GM19438 (cell line): ENCODE measurements at regions not wholly inside any gene's neighbourhood (a gene's known extent, or its start where the extent isn't known, plus 50 kb on each side); places are given as distances from the start of the nearest gene placed in this dataset.

Experiments used
- ATAC-seq: cut with Tn5 transposase; IDR thresholded peaks from one replicate; pipeline ENCODE4 v1.9.1; 2021; ENCODE audit warnings: low read depth; ENCODE audit not compliant: unreplicated experiment

DNA sequence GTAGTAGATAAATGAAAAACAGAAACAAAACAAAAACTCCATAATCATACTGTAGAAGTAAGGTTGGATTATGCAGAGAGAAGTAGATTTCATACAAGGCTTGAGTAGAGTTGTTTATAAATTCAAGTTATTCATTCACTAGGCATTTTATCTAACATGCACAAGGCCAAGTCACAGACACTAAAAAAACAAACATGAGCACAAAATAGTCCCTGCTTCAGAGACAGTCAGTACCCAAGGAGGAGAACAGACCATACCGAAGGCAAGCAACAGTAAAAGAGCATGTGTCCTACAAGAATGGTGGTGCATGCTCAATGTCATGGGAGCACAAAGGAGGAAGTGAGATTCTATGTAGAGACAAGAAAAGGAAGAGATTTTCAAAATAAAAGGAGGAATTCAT, 796.5 kb upstream of the LRRC4C start:
- ATAC-seq = no peak

DNA sequence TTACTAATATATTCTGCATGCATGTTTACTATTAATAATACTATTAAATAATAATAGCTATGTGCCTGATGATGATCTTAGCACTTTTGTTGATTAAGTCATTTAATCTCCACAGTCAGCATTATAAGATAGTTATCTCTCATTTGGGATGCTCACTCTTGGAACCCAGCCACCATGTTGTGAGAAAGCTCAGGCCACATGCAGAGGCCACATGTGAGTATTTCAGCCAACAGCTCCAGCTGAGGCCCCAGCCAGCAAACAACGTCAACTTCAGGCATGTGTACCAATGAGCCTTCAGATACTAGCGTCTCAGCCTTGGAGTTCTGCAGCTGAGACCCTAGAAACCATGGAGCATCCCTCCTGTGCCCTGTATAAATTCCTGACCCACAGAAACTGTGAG, 798.1 kb upstream of the LRRC4C start:
- no peak for ATAC-seq

DNA sequence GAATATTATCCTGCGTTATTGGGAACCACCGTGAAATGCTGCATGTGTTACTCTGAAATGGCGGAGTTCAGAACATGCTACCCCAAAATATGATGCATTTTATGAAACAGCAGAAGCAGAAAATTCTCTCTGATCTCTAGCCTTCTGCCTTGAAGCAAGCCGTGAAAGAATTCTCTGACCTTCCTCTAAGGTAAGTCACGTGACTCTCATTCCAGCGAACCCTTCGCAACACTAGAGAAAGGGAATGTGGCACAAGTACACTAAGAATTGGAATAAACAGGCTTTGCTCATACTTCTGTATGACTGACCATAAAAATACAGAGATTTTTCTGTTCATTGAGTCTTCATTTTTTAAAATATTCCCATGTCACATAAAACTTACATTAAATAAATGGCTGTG, 805.6 kb upstream of the LRRC4C start:
- ATAC-seq = no peak

DNA sequence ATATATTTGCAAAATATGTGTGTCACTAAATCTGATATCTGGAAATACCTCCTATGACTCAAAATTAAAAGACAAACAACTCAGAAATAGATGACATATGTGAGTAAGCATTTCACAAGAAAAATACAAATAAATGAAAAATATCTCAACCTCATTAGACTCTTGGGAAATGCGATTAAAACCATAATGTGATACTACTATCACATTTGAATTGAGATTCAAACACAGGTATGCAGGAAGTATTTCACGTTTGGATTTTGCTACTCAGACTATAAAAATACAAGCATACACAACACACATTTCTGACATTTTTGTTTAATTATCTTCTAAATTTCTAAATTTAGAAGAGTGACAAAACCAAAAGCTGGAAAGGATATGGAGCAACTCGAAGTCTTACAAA, 811.9 kb upstream of the LRRC4C start:
- ATAC-seq = no peak

DNA sequence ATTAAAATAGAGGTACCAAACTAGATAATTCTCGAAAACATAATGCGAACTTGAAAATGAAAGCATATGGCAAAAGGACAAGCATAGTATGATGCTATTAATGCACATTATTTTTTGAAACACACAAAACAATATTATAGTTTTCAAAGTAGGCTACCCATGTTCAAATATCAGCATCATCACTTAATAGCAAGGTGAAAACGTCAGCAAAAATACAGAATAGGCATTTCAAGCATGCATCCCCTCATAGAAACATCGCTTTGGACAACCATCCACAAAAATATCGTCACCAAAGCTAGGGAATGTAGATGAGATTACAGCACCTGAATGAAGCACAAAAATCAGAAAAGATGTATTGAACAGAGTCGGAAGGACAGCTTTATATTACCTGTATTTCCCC, 814.5 kb upstream of the LRRC4C start:
- ATAC-seq = no peak

DNA sequence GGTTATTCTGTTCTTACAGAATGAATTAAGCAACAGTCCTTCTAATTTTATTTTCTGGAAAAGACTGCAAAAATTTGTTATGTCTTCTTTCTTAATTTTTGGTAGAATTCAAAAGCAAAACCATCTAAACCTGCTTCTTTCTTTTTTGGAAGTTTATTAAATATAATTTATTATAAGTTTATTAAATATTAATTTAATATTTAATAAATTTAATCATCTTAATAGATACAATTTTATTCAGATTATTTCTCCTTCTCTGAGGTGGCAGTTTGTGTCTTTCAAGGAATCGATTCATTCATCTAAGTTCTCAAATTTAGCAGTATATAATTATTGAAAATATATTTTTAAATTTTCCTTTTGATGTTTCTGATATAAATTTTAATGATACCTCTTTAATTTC, 837.5 kb upstream of the LRRC4C start:
- ATAC-seq = no peak

DNA sequence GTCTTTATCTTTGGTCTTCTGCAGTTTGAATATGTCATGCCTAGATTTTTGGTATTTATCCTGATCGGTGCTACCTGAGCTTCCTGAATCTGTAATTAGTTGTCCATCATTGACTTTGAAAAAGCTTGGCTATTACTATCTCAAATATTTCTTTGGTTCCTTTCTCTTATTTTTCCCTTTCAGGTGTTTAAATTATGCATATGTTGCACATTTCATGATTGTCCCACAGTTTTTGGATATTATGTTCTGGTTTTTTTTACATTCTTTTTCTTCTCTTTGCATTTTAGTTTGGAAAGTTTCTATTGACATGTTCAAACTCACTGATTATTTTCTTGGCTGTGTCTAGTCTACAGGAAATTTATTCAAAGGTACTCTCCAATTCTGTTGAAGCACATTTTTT, 840.3 kb upstream of the LRRC4C start:
- no peak for ATAC-seq

DNA sequence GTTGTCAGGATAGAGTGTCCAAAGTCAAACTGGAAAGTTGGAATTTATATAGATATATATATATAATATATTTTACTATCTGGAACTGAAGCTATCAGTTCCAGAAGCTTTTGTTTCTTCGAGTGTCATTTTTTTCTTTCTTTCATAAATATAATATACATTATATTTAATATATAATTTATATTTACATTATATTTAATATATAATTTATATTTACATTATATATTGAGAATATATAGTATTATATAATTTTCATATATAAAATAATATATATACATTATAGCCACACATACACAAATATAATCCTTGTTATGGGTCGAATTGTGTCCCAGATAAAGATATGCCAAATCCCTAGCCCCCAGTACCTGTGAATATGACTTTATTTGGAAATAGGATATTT, 842.3 kb upstream of the LRRC4C start:
- ATAC-seq = no peak

DNA sequence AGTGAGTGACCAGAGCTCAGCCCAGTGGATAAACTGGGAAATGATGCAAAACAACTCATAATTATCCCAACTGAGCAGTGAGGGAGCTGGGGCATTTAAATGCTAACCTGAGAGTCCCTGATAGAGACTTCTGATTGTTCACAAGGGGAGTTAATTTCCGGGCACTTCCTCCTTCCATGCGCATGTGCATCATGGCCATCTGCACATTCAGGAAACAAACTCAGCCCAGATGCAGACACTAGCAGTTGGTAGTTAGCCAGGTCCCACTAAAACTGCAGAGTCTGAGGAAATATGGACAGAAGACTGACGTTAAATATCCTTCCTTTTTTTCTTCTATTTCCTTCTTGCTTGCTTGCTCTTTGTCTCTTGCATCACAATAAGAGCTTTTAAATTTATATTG, 852.1 kb upstream of the LRRC4C start:
- ATAC-seq = no peak

DNA sequence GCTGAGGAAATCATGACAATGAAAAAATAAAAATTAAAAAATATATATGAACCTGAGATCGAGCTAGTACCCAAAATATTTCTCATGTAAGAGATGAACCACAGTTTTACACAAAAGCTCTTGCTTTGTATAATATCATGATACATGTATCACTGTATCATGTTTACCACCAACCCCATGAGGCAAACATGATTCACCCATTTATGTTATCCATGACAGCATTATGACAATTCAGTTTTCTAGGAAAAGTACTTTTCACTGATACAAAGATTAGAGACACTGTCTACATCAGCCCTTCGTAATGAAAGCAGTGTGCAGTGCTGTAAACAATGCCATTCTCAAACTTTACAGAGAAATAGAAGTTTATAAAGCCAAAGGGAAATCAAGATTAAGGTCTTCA, 852.5 kb upstream of the LRRC4C start:
- ATAC-seq = no peak

DNA sequence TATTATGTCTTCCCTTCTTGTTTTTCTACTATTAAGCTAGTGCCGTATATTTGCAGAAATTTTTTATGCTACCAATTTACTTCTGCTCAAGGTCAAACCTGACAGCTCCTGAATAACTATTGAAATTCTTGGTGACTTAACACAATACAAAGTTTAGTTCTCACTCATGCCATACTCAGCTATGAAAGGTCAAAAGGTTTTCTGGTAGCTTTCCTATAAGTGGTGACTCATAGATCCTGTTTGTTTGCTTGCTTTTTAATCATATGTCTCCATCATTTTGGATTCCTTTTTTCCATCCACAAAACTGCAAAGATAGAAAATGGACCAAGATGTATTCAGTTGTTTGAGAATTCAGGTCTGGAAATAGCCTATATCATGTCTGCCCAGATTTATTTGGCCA, 855.8 kb upstream of the LRRC4C start:
- ATAC-seq = no peak

DNA sequence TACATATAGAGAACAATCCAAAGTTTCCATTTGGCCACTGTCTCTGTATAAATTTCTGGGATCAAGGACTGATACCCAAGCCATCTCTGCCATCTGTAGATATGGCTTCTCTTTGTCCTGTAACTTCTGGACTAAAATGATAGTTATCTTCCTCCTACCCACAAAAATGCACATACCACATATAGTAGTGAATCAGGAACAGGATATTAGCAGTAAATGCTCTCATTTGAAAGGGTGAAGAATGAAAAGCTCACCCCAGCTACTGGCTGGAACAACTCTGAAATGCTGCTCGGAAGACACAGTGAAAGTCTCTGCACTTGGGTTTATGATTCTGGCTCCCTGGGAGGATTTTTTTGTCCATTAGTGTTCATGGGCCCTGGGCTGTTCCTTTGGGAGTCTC, 856.4 kb upstream of the LRRC4C start:
- no peak for ATAC-seq

DNA sequence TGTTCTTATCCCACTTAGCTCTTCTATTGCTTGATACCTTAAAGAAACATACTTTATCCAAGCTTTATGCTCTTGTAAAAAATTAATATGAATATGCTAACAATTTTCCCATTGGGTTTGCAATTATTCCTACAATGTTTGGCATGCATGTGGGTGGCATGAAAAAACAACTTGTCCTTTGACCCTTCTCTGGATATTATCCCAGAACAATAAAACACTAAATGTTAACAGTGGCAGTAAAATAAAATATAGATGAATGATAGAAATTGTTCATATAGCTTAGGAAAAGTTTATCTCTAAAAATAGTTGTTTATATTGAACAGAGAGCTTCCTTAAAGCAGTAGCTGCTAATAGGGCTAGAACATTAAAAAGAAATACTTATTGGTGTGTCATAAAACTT, 860.5 kb upstream of the LRRC4C start:
- no peak for ATAC-seq

DNA sequence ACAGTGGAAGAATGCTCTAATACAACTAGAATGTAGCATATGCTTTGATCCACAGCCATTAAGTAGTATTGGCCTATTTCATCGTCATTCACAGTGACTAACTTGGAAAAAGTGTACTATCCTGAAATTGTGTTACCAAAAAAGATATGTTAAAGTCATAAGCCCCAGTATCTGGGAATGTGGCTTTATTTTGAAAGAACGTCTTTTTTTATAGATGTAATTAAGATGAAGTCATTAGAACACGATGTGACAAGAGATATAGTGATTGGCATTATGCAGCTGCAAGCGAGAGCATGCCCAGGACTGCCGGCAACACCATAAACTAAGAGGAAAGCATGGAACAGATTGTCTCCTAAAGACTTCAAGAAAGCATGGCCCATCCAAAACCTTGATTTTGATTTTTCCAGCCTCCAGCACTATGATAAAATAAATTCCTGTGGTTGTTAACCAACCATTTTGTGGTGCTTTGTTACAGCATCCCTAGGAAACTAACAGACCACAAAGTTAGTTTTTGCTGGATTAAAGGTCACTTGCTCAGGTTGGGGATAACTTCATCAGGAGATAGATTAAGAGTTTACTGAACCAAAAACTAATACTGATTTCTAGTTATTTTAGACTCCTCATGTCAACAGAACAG, 870.6 kb upstream of the LRRC4C start:
- ATAC-seq = no peak

DNA sequence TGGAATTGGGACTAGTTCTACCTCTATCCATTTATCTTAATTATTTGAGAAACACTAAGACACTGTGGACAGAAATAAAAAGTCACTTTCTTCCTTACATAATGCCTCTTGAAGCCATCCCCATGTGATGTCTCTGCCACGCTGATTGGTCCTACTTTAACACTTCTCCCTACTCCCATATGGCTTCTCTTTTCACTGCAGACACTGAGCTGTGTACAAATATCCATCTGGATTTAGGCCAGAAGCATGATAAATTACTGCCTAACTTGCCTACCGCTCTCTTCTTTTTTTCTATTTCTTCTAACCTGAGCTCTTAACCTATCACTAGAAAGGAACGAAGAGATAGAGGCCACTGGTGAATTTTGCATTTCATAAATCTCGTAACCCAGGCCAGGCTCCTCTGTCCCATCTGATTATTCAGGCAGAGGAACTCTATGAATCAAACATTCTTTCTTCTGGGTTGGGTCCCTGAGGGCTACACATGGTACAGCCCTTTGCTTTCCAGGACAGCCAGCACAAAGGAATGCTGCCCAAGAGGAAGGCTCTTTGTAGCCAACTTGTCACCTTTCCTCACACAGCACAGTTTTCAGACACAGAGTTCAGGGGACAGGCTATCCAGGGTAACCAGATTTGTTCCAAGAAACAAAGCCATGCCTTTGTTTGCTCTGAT, 878.5 kb upstream of the LRRC4C start:
- ATAC-seq = no peak

DNA sequence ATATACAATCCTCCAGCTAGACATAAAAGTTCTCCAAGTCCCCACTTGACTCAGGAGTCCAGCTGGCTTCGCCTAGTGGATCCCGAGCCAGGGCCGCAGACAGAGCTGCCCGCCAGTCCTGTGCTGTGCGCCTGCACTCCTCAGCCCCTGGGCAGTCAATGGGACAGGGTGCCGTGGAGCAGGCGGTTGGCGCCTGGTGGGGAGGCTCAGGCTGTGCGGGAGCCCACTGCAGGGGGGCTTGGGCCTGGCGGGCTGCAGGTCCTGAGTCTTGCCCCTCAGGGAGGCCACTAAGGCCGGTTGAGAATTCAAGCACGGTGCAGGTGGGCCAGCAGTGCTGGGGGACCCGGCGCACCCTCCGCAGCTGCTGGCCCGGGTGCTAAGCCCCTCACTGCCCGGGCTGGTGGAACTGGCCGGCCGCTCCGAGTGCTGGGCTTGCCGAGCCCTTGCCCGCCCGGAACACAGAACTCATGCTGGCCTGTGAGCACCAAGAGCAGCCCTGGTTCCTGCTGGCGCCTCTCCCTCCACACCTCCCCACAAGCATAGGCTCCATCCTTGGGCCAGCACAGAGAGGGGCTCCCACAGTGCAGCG, 884.8 kb upstream of the LRRC4C start:
- no peak for ATAC-seq

DNA sequence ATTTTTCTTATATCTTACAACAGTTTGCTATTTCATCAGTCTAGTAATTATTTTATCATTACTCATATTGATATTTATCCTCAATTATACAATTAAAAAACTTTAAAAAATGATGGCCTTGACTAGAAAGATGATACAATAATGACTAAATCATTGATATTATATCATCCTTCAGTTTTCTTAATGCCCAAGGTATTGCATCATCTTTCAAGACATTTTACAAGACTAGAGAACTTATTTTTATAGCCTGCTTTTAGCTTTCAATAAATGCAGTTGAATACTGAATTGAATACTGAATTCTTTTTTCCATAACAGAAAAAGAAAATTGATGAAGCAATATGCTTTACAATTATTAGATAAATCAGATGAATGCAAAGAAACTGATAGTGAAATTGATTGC, 886.5 kb upstream of the LRRC4C start:
- no peak for ATAC-seq

DNA sequence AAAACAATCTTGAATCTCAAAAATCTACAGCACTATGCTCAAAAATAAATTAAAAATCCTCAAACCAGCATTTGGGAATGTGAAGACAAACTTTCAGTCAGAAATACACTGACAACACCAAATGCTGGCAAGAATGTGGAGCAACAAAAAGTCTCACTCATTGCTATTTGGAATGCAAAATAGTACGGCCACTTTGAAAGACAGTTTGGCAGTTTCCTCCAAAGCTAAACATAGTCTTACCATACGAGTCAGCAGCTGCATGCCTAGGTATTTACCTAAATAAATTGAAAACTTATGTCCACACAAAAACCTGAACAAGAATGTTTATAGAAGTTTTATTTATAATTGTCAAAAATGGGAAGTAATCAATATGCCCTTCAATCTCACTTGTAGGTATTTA, 904.2 kb upstream of the LRRC4C start:
- ATAC-seq = no peak

DNA sequence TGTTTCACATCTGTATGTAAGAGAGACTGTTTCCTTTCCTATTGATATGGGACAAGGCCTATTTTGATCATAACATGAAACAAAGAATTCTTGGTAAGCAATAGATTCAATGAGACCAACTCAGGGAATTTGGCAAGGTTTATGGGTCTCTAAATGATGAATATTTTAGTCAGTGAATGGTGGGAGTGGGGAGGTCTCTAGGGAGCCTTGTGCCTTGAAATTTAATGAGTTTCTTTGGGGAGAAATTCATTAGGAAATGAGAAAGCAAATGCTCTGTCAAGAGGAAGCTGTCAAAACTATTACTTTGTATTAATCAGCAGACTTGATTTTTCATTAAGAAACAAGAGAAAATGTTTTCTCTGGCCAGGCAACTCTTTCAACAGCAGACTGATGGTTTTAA, 921.7 kb upstream of the API5 start:
- ATAC-seq = no peak

DNA sequence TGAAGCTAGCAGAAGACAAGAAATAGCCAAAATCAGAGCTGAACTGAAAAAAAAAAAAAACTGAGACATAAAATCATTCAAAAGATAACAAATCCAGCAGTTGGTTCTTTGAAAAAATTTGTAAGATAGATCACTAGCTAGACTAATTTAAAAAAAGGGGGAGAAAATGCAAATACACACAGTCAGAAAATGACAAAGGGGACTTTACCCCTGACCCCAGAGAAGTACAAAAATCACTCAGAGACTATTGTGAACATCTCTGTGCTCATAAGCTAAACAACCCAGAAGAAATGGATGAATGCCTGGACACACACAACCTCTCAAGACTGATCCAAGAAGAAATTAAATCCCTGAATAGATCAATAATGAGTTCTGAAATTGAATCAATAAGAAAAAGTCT, 914.3 kb upstream of the API5 start:
- no peak for ATAC-seq

DNA sequence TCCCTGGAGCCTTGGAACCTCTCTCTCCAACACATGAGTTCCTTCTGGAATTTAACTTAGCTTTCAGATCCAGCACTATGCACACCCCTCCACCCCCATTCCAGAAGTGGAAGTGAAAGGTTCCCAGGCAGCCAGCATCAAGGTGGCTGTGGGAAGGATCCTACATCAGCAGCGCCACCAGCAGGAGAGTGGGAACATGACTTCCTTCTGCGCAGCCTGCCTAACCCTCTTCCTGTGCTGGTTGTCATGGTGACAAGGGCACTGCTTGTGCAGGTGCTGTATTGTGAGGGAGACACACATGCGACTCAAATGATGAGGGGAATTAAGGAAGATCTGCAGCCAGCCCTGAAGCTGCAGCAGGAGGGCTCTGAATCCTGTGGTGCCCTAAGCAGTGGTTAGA, 904.5 kb upstream of the API5 start:
- ATAC-seq = no peak

DNA sequence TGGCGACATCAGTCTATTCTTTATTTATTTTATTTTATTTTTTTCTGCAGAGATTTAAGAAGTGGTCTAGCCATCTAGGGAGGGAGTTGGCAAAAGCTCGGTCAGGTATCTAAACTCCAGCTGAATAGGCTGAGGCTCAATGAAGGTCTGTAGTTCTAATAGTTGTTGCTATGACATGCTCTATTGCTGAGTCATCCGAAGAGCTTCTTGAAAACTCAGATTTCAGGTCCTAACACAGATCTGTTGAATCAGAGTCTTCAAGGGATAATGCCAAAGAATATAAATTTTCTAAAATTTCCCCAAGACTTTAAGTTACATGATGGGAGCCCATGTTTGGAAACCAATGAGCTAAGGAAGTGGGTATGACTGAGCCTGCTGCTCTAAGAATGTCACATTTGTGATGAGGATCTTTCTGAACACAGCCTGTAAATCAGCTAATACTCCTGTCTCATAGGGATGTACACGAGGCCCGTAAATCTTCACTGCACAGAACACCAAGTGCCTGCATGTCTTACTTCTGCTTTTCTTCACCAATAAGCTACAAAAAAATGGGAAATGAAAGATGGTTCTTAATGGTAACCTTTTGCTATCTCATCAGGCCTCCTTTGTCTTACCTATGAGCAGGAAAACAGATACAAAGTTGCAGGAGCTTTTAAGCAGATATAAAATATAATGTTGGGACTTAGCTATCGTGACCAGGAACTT, 901.4 kb upstream of the API5 start:
- ATAC-seq = no peak
